NCI-H524 (cell line): ENCODE measurements at regions not wholly inside any gene's neighbourhood (a gene's known extent, or its start where the extent isn't known, plus 50 kb on each side); places are given as distances from the start of the nearest gene placed in this dataset.
A peak's percentile ranks its signal among the peaks of the same experiment; 100 is the strongest.

ENCODE experiments used
- DNase-seq, 2 experiments: peaks; one replicate each; lab custom pipeline; 2025; lab: John Stamatoyannopoulos, UW

GRCh38 chr2:214674278-214674677, 135.2 kb downstream of the BARD1 start:
- no peak for DNase-seq

GRCh38 chr2:214671319-214671885, 138.1 kb downstream of the BARD1 start:
- no peak for DNase-seq

- no peak for DNase-seq
Measured at GRCh38 chr2:214652473-214652872, 157.0 kb downstream of the BARD1 start.

- no peak for DNase-seq
Measured at GRCh38 chr2:214651451-214651850, 158.0 kb downstream of the BARD1 start.

- no peak for DNase-seq
Measured at GRCh38 chr2:214649440-214650205, 159.9 kb downstream of the BARD1 start.

GRCh38 chr2:214648520-214648919, 161.0 kb downstream of the BARD1 start:
- DNase-seq: no peak

GRCh38 chr2:214631406-214631805, 178.1 kb downstream of the BARD1 start:
- DNase-seq: peak; percentile 61 to 85

- DNase-seq: peak; percentile 85 to 97
Measured at GRCh38 chr2:214630402-214631045, 179.0 kb downstream of the BARD1 start.

- peak; percentile 9 to 66 for DNase-seq
Measured at GRCh38 chr2:214629875-214630274, 179.6 kb downstream of the BARD1 start.
